ENCODE measurements at regions not wholly inside any gene's neighbourhood (a gene's known extent, or its start where the extent isn't known, plus 50 kb on each side); places are given as distances from the start of the nearest gene placed in this dataset.

DNA sequence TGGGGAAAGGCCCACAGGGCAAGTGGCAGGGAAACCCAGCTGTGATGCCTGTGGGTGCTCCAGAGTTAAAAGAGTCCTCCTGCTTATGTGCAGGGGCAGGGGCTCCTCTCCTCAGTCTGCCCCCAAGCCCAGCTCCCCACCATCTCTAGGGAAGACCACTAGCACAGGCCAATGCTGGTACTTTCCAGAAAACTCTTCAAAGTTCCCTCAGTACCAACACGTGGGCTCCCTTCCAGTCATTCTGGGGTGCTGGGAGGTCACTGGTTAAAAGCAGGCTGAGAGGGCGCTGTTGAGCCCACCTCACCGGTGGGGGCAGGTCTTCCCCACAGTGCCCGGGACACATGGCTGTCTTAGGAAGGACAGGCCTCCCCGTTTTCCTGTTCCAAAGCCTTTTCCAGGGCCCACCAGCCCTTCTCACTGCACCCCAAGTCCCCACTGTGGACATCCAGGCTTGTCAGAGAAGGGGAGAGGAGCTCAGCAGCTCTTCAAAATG, 154.6 kb downstream of the TRIM29 start:
- TF ChIP-seq CTCF (conservative IDR thresholded peaks at IDR 0.05; ENCODE audit: low read length) (peak; percentile 42; the same call in 1 of the 2 replicates), EZH2phosphoT487 (IDR thresholded peaks at IDR 0.05; ENCODE audit: borderline replicate concordance) (no peak)

Measured in Loucy (cell line).